ENCODE measurements at regions not wholly inside any gene's neighbourhood (a gene's known extent, or its start where the extent isn't known, plus 50 kb on each side); places are given as distances from the start of the nearest gene placed in this dataset.
A peak's percentile ranks its signal among the peaks of the same experiment; 100 is the strongest.

GRCh38 chrX:131356725-131357124, 67.6 kb upstream of the IGSF1 start:
- Histone ChIP-seq H3K4me3 (replicated peaks; ENCODE audit: low read depth, low read length) (no peak overlapping the region), H3K36me3 (ENCODE audit: control insufficient read depth, insufficient read depth, low read length) (no peaks in the 10 kb centered on the region), H3K27me3 (replicated peaks; ENCODE audit: control insufficient read depth, insufficient read depth, low read length) (no peaks in the 10 kb centered on the region)
- no peak for DNase-seq (ENCODE audit: extremely low read depth, insufficient read length)
- TF ChIP-seq CTCF (IDR thresholded peaks at IDR 0.05; ENCODE audit: insufficient read depth, low read length, poor library complexity, severe bottlenecking): no peak

- Histone ChIP-seq H3K36me3 (ENCODE audit: control insufficient read depth, insufficient read depth, low read length) (no peaks in the 10 kb centered on the region), H3K4me3 (replicated peaks; ENCODE audit: low read depth, low read length) (no peak overlapping the region), H3K27me3 (replicated peaks; ENCODE audit: control insufficient read depth, insufficient read depth, low read length) (no peaks in the 10 kb centered on the region)
- DNase-seq (ENCODE audit: extremely low read depth, insufficient read length): no peak
- TF ChIP-seq CTCF (IDR thresholded peaks at IDR 0.05; ENCODE audit: insufficient read depth, low read length, poor library complexity, severe bottlenecking): no peak
Measured at GRCh38 chrX:131359611-131360010, 70.5 kb upstream of the IGSF1 start.

- no peaks in the 10 kb centered on the region for H3K36me3 ChIP-seq (ENCODE audit: control insufficient read depth, insufficient read depth, low read length)
- no peak for DNase-seq (ENCODE audit: extremely low read depth, insufficient read length)
- TF ChIP-seq CTCF (IDR thresholded peaks at IDR 0.05; ENCODE audit: insufficient read depth, low read length, poor library complexity, severe bottlenecking): no peak
- H3K4me3 ChIP-seq (replicated peaks; ENCODE audit: low read depth, low read length): no peak overlapping the region
- no peaks in the 10 kb centered on the region for H3K27me3 ChIP-seq (replicated peaks; ENCODE audit: control insufficient read depth, insufficient read depth, low read length)
Measured at GRCh38 chrX:131365766-131366165, 76.7 kb upstream of the IGSF1 start.

- peak; percentile 9 for TF ChIP-seq CTCF (IDR thresholded peaks at IDR 0.05; ENCODE audit: insufficient read depth, low read length, poor library complexity, severe bottlenecking)
- Histone ChIP-seq H3K27me3 (replicated peaks; ENCODE audit: control insufficient read depth, insufficient read depth, low read length) (no peaks in the 10 kb centered on the region), H3K36me3 (ENCODE audit: control insufficient read depth, insufficient read depth, low read length) (no peaks in the 10 kb centered on the region), H3K4me3 (replicated peaks; ENCODE audit: low read depth, low read length) (no peak overlapping the region)
- DNase-seq (ENCODE audit: extremely low read depth, insufficient read length): no peak
Measured at GRCh38 chrX:131366407-131366806, 77.3 kb upstream of the IGSF1 start.

GRCh38 chrX:131388293-131388692, 99.2 kb upstream of the IGSF1 start:
- DNase-seq (ENCODE audit: extremely low read depth, insufficient read length): no peak

More at GRCh38 chrX:131388293-131388692, 99.2 kb upstream of the IGSF1 start:
- Histone ChIP-seq H3K27me3 (replicated peaks; ENCODE audit: control insufficient read depth, insufficient read depth, low read length) (no peaks in the 10 kb centered on the region), H3K4me3 (replicated peaks; ENCODE audit: low read depth, low read length) (no peak overlapping the region), H3K36me3 (ENCODE audit: control insufficient read depth, insufficient read depth, low read length) (no peaks in the 10 kb centered on the region)
- no peak for TF ChIP-seq CTCF (IDR thresholded peaks at IDR 0.05; ENCODE audit: insufficient read depth, low read length, poor library complexity, severe bottlenecking)

All from GM06990 (cell line).